NT2/D1 (cell line): ENCODE measurements at regions not wholly inside any gene's neighbourhood (a gene's known extent, or its start where the extent isn't known, plus 50 kb on each side); places are given as distances from the start of the nearest gene placed in this dataset.

Experiments used
- YY1 ChIP-seq: IDR thresholded peaks from 2 replicates; pipeline ENCODE4 v1.6.1; 2011; ENCODE audit not compliant: insufficient read length, insufficient read depth
- ZNF274 ChIP-seq: IDR thresholded peaks from 2 replicates; pipeline ENCODE4 v1.6.1; 2011; ENCODE audit warnings: mild to moderate bottlenecking, low read depth, low read length

DNA sequence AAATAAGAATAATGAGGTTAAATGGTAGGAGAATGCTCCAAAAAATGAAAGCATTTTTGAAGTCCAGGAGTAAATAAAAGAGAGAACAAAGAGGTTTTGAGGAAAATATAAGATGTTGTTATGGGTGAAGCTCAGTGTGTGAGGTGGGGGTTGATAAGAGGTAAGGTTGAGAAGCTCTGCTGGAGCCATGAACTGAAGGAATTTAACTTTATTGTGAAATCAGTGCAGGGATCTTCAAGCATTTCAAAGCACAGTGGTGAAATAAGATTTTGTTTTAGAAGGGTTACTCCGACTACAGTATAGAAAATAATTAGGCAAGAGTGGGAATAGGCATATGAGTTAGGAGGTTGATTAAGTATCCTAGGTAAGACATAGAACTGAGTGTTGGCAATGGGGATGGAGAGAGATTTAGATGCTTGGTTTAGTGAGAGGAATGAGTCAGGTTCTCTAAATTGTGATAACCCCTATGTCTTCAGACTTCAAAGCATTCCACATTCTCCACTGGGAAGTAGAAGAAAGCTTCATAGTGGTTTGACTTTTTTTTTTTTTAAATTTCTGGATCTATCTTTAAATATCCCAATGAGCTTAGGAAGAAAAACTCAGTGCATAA is 403.2 kb downstream of the AASDHPPT start:
- TF ChIP-seq YY1: no peak
- TF ChIP-seq ZNF274: no peak
